Kidney epithelial cell (primary cell): ENCODE measurements at regions not wholly inside any gene's neighbourhood (a gene's known extent, or its start where the extent isn't known, plus 50 kb on each side); places are given as distances from the start of the nearest gene placed in this dataset.

Experiments
- DNase-seq: peaks from one replicate; pipeline ENCODE4 v3.0.0-alpha.2; 2010; ENCODE audit warnings: low read depth
- H3K27me3 ChIP-seq: 2 replicates; pipeline ENCODE4 v1.6.0; 2011; ENCODE audit warnings: low read length; ENCODE audit not compliant: control insufficient read depth, insufficient read depth
- H3K36me3 ChIP-seq: 2 replicates; pipeline ENCODE4 v1.5.1; 2011; ENCODE audit warnings: low read length; ENCODE audit not compliant: control insufficient read depth, insufficient read depth
- H3K4me3 ChIP-seq: 2 replicates; pipeline ENCODE4 v1.5.1; 2011; ENCODE audit warnings: low read depth, mild to moderate bottlenecking, control low read depth, low read length
- CTCF ChIP-seq: IDR thresholded peaks from 2 replicates; pipeline ENCODE4 v1.5.1; 2011; ENCODE audit warnings: mild to moderate bottlenecking, moderate library complexity, low read length, control low read depth, inconsistent platforms; ENCODE audit not compliant: insufficient read depth, poor library complexity, severe bottlenecking

- H3K36me3 ChIP-seq = no peaks in the 10 kb centered on the region
- H3K4me3 ChIP-seq = no peak overlapping the region
- no peaks in the 10 kb centered on the region for H3K27me3 ChIP-seq
- no peak for DNase-seq
- no peak for TF ChIP-seq CTCF
Observed at GRCh38 chr2:19846567-19846966, 55.2 kb downstream of the TTC32 start.

GRCh38 chr2:19846030-19846429 is 55.8 kb downstream of the TTC32 start:
- no peak for DNase-seq
- no peak for TF ChIP-seq CTCF
- Histone ChIP-seq H3K4me3 (no peak overlapping the region), H3K27me3 (no peaks in the 10 kb centered on the region), H3K36me3 (no peaks in the 10 kb centered on the region)

- no peak for TF ChIP-seq CTCF
- DNase-seq = no peak
- Histone ChIP-seq H3K27me3 (no peaks in the 10 kb centered on the region), H3K36me3 (no peaks in the 10 kb centered on the region), H3K4me3 (no peak overlapping the region)
Observed at GRCh38 chr2:19845323-19845920, 56.4 kb downstream of the TTC32 start.

- H3K27me3 ChIP-seq = no peaks in the 10 kb centered on the region
- H3K4me3 ChIP-seq = no peak overlapping the region
- DNase-seq = no peak
- no peak for TF ChIP-seq CTCF
- H3K36me3 ChIP-seq = no peaks in the 10 kb centered on the region
Observed at GRCh38 chr2:19844750-19845149, 57.0 kb downstream of the TTC32 start.

- TF ChIP-seq CTCF = no peak
- no peak for DNase-seq
- Histone ChIP-seq H3K4me3 (no peak overlapping the region), H3K27me3 (no peaks in the 10 kb centered on the region), H3K36me3 (no peaks in the 10 kb centered on the region)
Observed at GRCh38 chr2:19843992-19844515, 57.7 kb downstream of the TTC32 start.
